ENCODE measurements at regions not wholly inside any gene's neighbourhood (a gene's known extent, or its start where the extent isn't known, plus 50 kb on each side); places are given as distances from the start of the nearest gene placed in this dataset.

- no peaks in the 10 kb centered on the region for H3K9me3 ChIP-seq (ENCODE audit: insufficient read depth, low read depth, low read length)
- no peaks in the 10 kb centered on the region for H3K79me1 ChIP-seq (ENCODE audit: low read length)
- no peak overlapping the region for H3K4me3 ChIP-seq (ENCODE audit: low read depth, low read length)
- H3K4ac ChIP-seq (ENCODE audit: low read depth, low read length) = no peak overlapping the region
- no peak overlapping the region for H3K14ac ChIP-seq (ENCODE audit: low read length)
- WGBS (ENCODE audit: extremely low coverage, insufficient coverage, insufficient read length) = no CpG with 5 or more reads among the region's 12 CpGs
- H3K23ac ChIP-seq (ENCODE audit: low read length) = no peak overlapping the region
- H3K18ac ChIP-seq (ENCODE audit: low read length) = no peak overlapping the region
- no peak overlapping the region for H3K9ac ChIP-seq (ENCODE audit: low read length)
- H3K4me2 ChIP-seq (ENCODE audit: low read length) = no peak overlapping the region
- no peak overlapping the region for H4K8ac ChIP-seq (ENCODE audit: low read depth, low read length)
- DNase-seq = peak; percentile 55 to 63
- no peaks in the 10 kb centered on the region for H3K79me2 ChIP-seq (ENCODE audit: control insufficient read depth, insufficient read depth, low read length, poor library complexity)
- H4K12ac ChIP-seq (ENCODE audit: low read depth, low read length) = no peak overlapping the region
- no peaks in the 10 kb centered on the region for H3K27me3 ChIP-seq (ENCODE audit: insufficient read depth, low read length)
- H2AFZ ChIP-seq (ENCODE audit: insufficient read depth, low read length, poor library complexity) = no peak overlapping the region
- no peak overlapping the region for H4K91ac ChIP-seq (ENCODE audit: low read depth, low read length)
- no peak overlapping the region for H3K27ac ChIP-seq (ENCODE audit: low read depth, low read length)
- H2BK12ac ChIP-seq (ENCODE audit: low read length) = no peak overlapping the region
- H3K36me3 ChIP-seq (ENCODE audit: control insufficient read depth in 1 of 2, insufficient read depth in 2 of 2, low read length in 2 of 2) = no peaks in the 10 kb centered on the region
- no peak overlapping the region for H2AK5ac ChIP-seq (ENCODE audit: low read length)
- no peaks in the 10 kb centered on the region for H3K4me1 ChIP-seq (ENCODE audit: control insufficient read depth in 1 of 2, insufficient read depth in 2 of 2, low read length in 2 of 2)
- no peak overlapping the region for H2BK120ac ChIP-seq (ENCODE audit: insufficient read depth, low read length, poor library complexity)
- H2BK5ac ChIP-seq (ENCODE audit: low read depth, low read length, poor library complexity) = no peak overlapping the region
Observed at GRCh38 chr9:124098141-124098905, 86.8 kb downstream of the LHX2 start.

GRCh38 chr9:124099860-124100259, 88.3 kb downstream of the LHX2 start:
- Histone ChIP-seq H4K91ac (ENCODE audit: low read depth, low read length) (no peak overlapping the region), H4K12ac (ENCODE audit: low read depth, low read length) (no peak overlapping the region), H3K4me2 (ENCODE audit: low read length) (no peak overlapping the region), H3K18ac (ENCODE audit: low read length) (no peak overlapping the region), H3K36me3 (ENCODE audit: control insufficient read depth in 1 of 2, insufficient read depth in 2 of 2, low read length in 2 of 2) (no peaks in the 10 kb centered on the region), H3K23ac (ENCODE audit: low read length) (no peak overlapping the region), H3K4me1 (ENCODE audit: control insufficient read depth in 1 of 2, insufficient read depth in 2 of 2, low read length in 2 of 2) (no peaks in the 10 kb centered on the region), H2BK120ac (ENCODE audit: insufficient read depth, low read length, poor library complexity) (no peak overlapping the region), H3K14ac (ENCODE audit: low read length) (no peak overlapping the region), H3K79me2 (ENCODE audit: control insufficient read depth, insufficient read depth, low read length, poor library complexity) (no peaks in the 10 kb centered on the region), H2AFZ (ENCODE audit: insufficient read depth, low read length, poor library complexity) (no peak overlapping the region), H3K79me1 (ENCODE audit: low read length) (no peaks in the 10 kb centered on the region), H4K8ac (ENCODE audit: low read depth, low read length) (no peak overlapping the region), H3K27me3 (ENCODE audit: insufficient read depth, low read length) (no peaks in the 10 kb centered on the region), H2AK5ac (ENCODE audit: low read length) (no peak overlapping the region), H2BK5ac (ENCODE audit: low read depth, low read length, poor library complexity) (no peak overlapping the region), H3K9me3 (ENCODE audit: insufficient read depth, low read depth, low read length) (no peaks in the 10 kb centered on the region), H3K27ac (ENCODE audit: low read depth, low read length) (no peak overlapping the region), H3K4ac (ENCODE audit: low read depth, low read length) (no peak overlapping the region), H3K9ac (ENCODE audit: low read length) (no peak overlapping the region), H2BK12ac (ENCODE audit: low read length) (no peak overlapping the region), H3K4me3 (ENCODE audit: low read depth, low read length) (no peak overlapping the region)
- WGBS (ENCODE audit: extremely low coverage, insufficient coverage, insufficient read length) = no CpG with 5 or more reads among the region's 6 CpGs
- DNase-seq = no peak

DNA sequence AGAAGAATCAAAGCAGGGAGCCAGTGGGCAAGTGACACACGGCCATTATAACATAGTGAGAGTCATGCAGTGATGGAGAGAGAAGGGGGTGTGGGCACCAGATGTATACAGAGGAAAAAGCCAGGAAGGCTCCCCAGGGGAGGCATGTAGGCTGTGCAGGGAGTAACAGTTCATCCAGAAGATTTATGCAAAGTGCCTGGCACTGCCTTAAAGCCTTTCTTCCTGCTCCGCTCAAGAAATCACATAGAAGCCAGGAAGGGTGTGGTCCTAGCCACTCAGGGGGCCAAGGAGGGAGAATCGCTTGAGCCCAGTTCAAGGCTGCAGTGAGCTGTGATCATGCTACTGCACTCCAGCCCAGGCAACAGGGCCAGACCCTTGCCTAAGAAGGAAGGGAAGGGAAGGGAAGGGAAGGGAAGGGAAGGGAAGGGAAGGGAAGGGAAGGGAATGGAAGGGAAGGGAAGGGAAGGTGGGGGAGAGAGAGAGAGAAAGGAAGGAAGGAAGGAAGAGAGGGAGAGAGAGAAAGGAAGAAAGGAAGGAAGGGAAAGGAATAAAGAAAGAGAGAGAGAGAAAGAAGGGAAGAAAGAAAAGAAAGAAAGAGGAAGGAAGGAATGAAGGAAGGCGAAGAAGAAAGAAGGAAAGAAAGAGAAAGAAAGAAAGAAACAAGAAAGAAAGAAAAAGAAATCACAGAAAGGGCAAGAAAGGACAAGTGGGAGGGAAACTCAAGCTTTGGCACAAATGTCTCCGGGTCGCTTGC, 89.8 kb downstream of the LHX2 start:
- Histone ChIP-seq H3K14ac (ENCODE audit: low read length) (no peak overlapping the region), H3K4me2 (ENCODE audit: low read length) (no peak overlapping the region), H4K91ac (ENCODE audit: low read depth, low read length) (no peak overlapping the region), H4K8ac (ENCODE audit: low read depth, low read length) (no peak overlapping the region), H2AFZ (ENCODE audit: insufficient read depth, low read length, poor library complexity) (no peak overlapping the region), H2BK5ac (ENCODE audit: low read depth, low read length, poor library complexity) (no peak overlapping the region), H3K9me3 (ENCODE audit: insufficient read depth, low read depth, low read length) (no peaks in the 10 kb centered on the region), H3K79me2 (ENCODE audit: control insufficient read depth, insufficient read depth, low read length, poor library complexity) (no peaks in the 10 kb centered on the region), H3K27me3 (ENCODE audit: insufficient read depth, low read length) (no peaks in the 10 kb centered on the region), H3K23ac (ENCODE audit: low read length) (no peak overlapping the region), H3K27ac (ENCODE audit: low read depth, low read length) (no peak overlapping the region), H3K4me1 (ENCODE audit: control insufficient read depth in 1 of 2, insufficient read depth in 2 of 2, low read length in 2 of 2) (no peaks in the 10 kb centered on the region), H2BK12ac (ENCODE audit: low read length) (no peak overlapping the region), H4K12ac (ENCODE audit: low read depth, low read length) (no peak overlapping the region), H3K18ac (ENCODE audit: low read length) (no peak overlapping the region), H2AK5ac (ENCODE audit: low read length) (no peak overlapping the region), H3K36me3 (ENCODE audit: control insufficient read depth in 1 of 2, insufficient read depth in 2 of 2, low read length in 2 of 2) (no peaks in the 10 kb centered on the region), H3K4ac (ENCODE audit: low read depth, low read length) (no peak overlapping the region), H3K79me1 (ENCODE audit: low read length) (no peaks in the 10 kb centered on the region), H3K9ac (ENCODE audit: low read length) (no peak overlapping the region), H3K4me3 (ENCODE audit: low read depth, low read length) (no peak overlapping the region), H2BK120ac (ENCODE audit: insufficient read depth, low read length, poor library complexity) (no peak overlapping the region)
- no peak for DNase-seq
- WGBS (ENCODE audit: extremely low coverage, insufficient coverage, insufficient read length) = 100% methylated on average over 1 of the region's 6 CpGs

DNA sequence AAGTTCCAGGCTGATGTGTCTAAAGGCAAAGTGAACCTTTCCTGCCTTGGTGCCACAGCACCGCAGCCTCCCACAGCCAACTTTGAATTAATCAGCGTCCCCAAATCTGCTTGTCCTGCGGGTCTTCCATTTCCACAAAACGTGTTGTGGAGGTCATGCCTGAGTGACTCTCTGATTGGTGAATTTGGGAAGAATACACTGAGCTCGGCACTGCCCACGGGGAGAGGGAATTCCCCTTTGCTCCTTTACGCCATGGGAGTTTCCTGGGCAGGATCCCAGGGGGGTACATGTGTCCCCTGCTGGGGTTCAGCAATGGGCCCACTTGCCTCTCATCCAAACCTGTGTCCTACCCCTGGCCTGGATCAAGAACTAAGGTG, 90.4 kb downstream of the LHX2 start:
- H3K4me1 ChIP-seq (ENCODE audit: control insufficient read depth in 1 of 2, insufficient read depth in 2 of 2, low read length in 2 of 2) = no peaks in the 10 kb centered on the region
- no peak overlapping the region for H2AK5ac ChIP-seq (ENCODE audit: low read length)
- H3K79me2 ChIP-seq (ENCODE audit: control insufficient read depth, insufficient read depth, low read length, poor library complexity) = no peaks in the 10 kb centered on the region
- H3K4ac ChIP-seq (ENCODE audit: low read depth, low read length) = no peak overlapping the region
- H3K18ac ChIP-seq (ENCODE audit: low read length) = no peak overlapping the region
- no peak overlapping the region for H2BK120ac ChIP-seq (ENCODE audit: insufficient read depth, low read length, poor library complexity)
- H3K14ac ChIP-seq (ENCODE audit: low read length) = no peak overlapping the region
- H2BK12ac ChIP-seq (ENCODE audit: low read length) = no peak overlapping the region
- H2AFZ ChIP-seq (ENCODE audit: insufficient read depth, low read length, poor library complexity) = no peak overlapping the region
- no peak overlapping the region for H3K23ac ChIP-seq (ENCODE audit: low read length)
- H3K36me3 ChIP-seq (ENCODE audit: control insufficient read depth in 1 of 2, insufficient read depth in 2 of 2, low read length in 2 of 2) = no peaks in the 10 kb centered on the region
- H2BK5ac ChIP-seq (ENCODE audit: low read depth, low read length, poor library complexity) = no peak overlapping the region
- no peak overlapping the region for H3K27ac ChIP-seq (ENCODE audit: low read depth, low read length)
- no peak overlapping the region for H4K91ac ChIP-seq (ENCODE audit: low read depth, low read length)
- H3K27me3 ChIP-seq (ENCODE audit: insufficient read depth, low read length) = no peaks in the 10 kb centered on the region
- no CpG with 5 or more reads among the region's 7 CpGs for WGBS (ENCODE audit: extremely low coverage, insufficient coverage, insufficient read length)
- H3K4me3 ChIP-seq (ENCODE audit: low read depth, low read length) = no peak overlapping the region
- H3K4me2 ChIP-seq (ENCODE audit: low read length) = no peak overlapping the region
- no peak for DNase-seq
- no peak overlapping the region for H4K12ac ChIP-seq (ENCODE audit: low read depth, low read length)
- H3K9ac ChIP-seq (ENCODE audit: low read length) = no peak overlapping the region
- no peaks in the 10 kb centered on the region for H3K9me3 ChIP-seq (ENCODE audit: insufficient read depth, low read depth, low read length)
- no peaks in the 10 kb centered on the region for H3K79me1 ChIP-seq (ENCODE audit: low read length)
- no peak overlapping the region for H4K8ac ChIP-seq (ENCODE audit: low read depth, low read length)
